B cell (primary cell): ENCODE measurements at regions not wholly inside any gene's neighbourhood (a gene's known extent, or its start where the extent isn't known, plus 50 kb on each side); places are given as distances from the start of the nearest gene placed in this dataset.

Experiments used
- ATAC-seq: fragments of 200-7000 bp; cut with Tn5 transposase; one replicate; pipeline ENCODE4 v1.10.0; 2021; ENCODE audit warnings: low read depth, mild to moderate bottlenecking, moderate number of reproducible peaks, moderate library complexity
- CTCF ChIA-PET: fragments of 350-600 bp; sonication (Branson Sonifier 250); formaldehyde crosslinking; loops from one replicate; lab custom pipeline; 2021; ENCODE audit warnings: antibody characterized with exemption, inconsistent platforms; lab: Charles Lee
- POLR2A ChIA-PET: fragments of 350-600 bp; sonication (Branson Sonifier 250); formaldehyde crosslinking; loops from one replicate; lab custom pipeline; 2021; ENCODE audit warnings: antibody characterized with exemption; lab: Charles Lee
- DNase-seq: peaks from one replicate; pipeline ENCODE4 v3.0.0; 2013
- H2AFZ ChIP-seq: 2 replicates; pipeline ENCODE4 v1.6.1; 2012; ENCODE audit warnings: mild to moderate bottlenecking, low read depth, low read length; ENCODE audit not compliant: insufficient read depth, poor library complexity, severe bottlenecking
- H3K27ac ChIP-seq, 2 donors: 1 replicate in 1 of 2; 2 replicates in 1 of 2; pipeline ENCODE4 v1.5.1; 2012 to 2013; ENCODE audit warnings: low read length in 2 of 2, mild to moderate bottlenecking in 2 of 2, moderate library complexity in 1 of 2
- H3K27me3 ChIP-seq, 4 experiments: fragments of 200-600 bp in 1 of 4; sonication (generic) in 1 of 4; replicated peaks in 1 of 4; 1 replicate in 2 of 4; 2 replicates in 2 of 4; pipeline versions ENCODE4 v1.6.1 to v1.7.0; 2013 to 2016; ENCODE audit warnings: low read length in 3 of 4, mild to moderate bottlenecking in 2 of 4, mixed read lengths in 1 of 4, moderate library complexity in 1 of 4; ENCODE audit not compliant: insufficient read depth in 4 of 4, control insufficient read depth in 3 of 4; ENCODE audit errors: control extremely low read depth in 1 of 4
- H3K36me3 ChIP-seq, 2 experiments: replicated peaks in 1 of 2; 1 replicate in 1 of 2; 2 replicates in 1 of 2; pipeline versions ENCODE4 v1.6.1 to v1.7.1; 2013; ENCODE audit warnings: low read length in 1 of 2; ENCODE audit not compliant: insufficient read depth in 2 of 2, control insufficient read depth in 1 of 2; ENCODE audit errors: control extremely low read depth in 1 of 2, extremely low read depth in 1 of 2
- H3K4me1 ChIP-seq, 2 donors: fragments of 200-600 bp in 1 of 2; sonication (generic) in 1 of 2; 1 replicate in 1 of 2; 2 replicates in 1 of 2; pipeline versions ENCODE4 v1.5.1 to v1.6.1; 2013 to 2017; ENCODE audit warnings: low read length in 2 of 2; ENCODE audit not compliant: control insufficient read depth in 2 of 2, insufficient read depth in 2 of 2
- H3K4me2 ChIP-seq: replicated peaks from 2 replicates; pipeline ENCODE3; 2012; ENCODE audit warnings: mild to moderate bottlenecking, low read depth, low read length; ENCODE audit not compliant: poor library complexity, severe bottlenecking
- H3K4me3 ChIP-seq, 5 experiments: fragments of 200-600 bp in 1 of 5; sonication (generic) in 1 of 5; 1 replicate in 3 of 5; 2 replicates in 2 of 5; pipeline versions ENCODE4 v1.5.1 to v1.7.0; 2011 to 2016; ENCODE audit warnings: low read length in 4 of 5, mild to moderate bottlenecking in 4 of 5, low read depth in 2 of 5, control low read depth in 1 of 5, moderate library complexity in 1 of 5; ENCODE audit not compliant: insufficient read depth in 1 of 5; ENCODE audit errors: control extremely low read depth in 1 of 5, extremely low read depth in 1 of 5
- H3K79me2 ChIP-seq: fragments of 200-600 bp; sonication (generic); one replicate; pipeline ENCODE4 v1.6.0; 2016; ENCODE audit warnings: low read length; ENCODE audit not compliant: control insufficient read depth, insufficient read depth
- H3K9ac ChIP-seq: fragments of 200-600 bp; sonication (generic); 2 replicates; pipeline ENCODE4 v1.6.1; 2017; ENCODE audit warnings: mild to moderate bottlenecking, low read length, moderate library complexity
- H3K9me3 ChIP-seq, 3 donors: one replicate each; pipeline versions ENCODE4 v1.6.1 to v1.7.1; 2013; ENCODE audit warnings: low read length in 2 of 3; ENCODE audit not compliant: control insufficient read depth in 2 of 3, insufficient read depth in 1 of 3; ENCODE audit errors: control extremely low read depth in 1 of 3
- H4K20me1 ChIP-seq: 2 replicates; pipeline ENCODE4 v1.6.0; 2012; ENCODE audit warnings: mild to moderate bottlenecking, low read length; ENCODE audit not compliant: insufficient read depth, control insufficient read depth, poor library complexity, severe bottlenecking
- H3K27ac Mint-ChIP-seq: one replicate; pipeline ENCODE4 v1.8.0; 2021; ENCODE audit warnings: mixed read lengths
- H3K27me3 Mint-ChIP-seq: one replicate; pipeline ENCODE4 v1.8.0; 2021; ENCODE audit warnings: mixed read lengths
- H3K4me1 Mint-ChIP-seq: one replicate; pipeline ENCODE4 v1.8.0; 2021; ENCODE audit warnings: mixed read lengths
- H3K4me3 Mint-ChIP-seq: one replicate; pipeline ENCODE4 v1.8.0; 2021; ENCODE audit warnings: mixed read lengths
- H3K9me3 Mint-ChIP-seq: one replicate; pipeline ENCODE4 v1.8.0; 2022; ENCODE audit warnings: mixed read lengths; ENCODE audit not compliant: insufficient read depth
- CTCF ChIP-seq: fragments of 200-600 bp; IDR thresholded peaks from one replicate; pipeline ENCODE4 v1.8.0; 2022; ENCODE audit warnings: antibody characterized with exemption, mild to moderate bottlenecking
- EZH2 ChIP-seq: IDR thresholded peaks from 2 replicates; pipeline ENCODE4 v1.6.1; 2012; ENCODE audit warnings: borderline replicate concordance, low read depth, mild to moderate bottlenecking, moderate library complexity, low read length; ENCODE audit not compliant: insufficient read depth, poor library complexity, severe bottlenecking
- WGBS: methylation state at CpG from one replicate; pipeline ENCODE4 v1.1.5; 2013; ENCODE audit warnings: missing lambda C conversion rate; ENCODE audit not compliant: insufficient coverage; 5-methylcytosine and 5-hydroxymethylcytosine counted together
- intact Hi-C: fragments of 100-400 bp; cut with micrococcal nuclease; formaldehyde crosslinking; loops from one replicate; pipeline ENCODE4 v1.10.0; 2022

DNA sequence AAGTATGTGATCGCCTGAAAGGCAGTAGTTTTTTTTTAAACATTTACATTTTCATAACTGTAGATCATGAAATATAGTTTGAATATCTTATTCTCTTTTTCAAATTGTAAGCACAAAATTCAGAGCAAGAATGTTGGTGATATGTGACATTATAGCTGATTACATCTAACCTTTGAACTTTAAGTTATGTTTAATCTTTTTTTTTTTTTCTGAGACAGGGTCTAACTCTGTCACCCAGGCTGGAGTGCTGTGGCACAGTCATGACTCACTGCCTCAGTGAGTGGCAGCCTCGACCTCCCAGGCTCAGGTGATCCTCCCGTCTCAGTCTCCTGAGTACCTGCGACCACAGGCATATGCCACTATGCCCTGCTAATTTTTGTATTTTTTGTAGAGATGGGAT lies 278.7 kb upstream of the NEBL start:
- H3K36me3 ChIP-seq, result no peaks in the 10 kb centered on the region
- ChIA-PET POLR2A (no interaction called here), CTCF (no interaction called here)
- H3K4me3 ChIP-seq, result no peak overlapping the region
- peaks cover 0 to 6% (median 0%) of the 10 kb centered on the region in 3 donors for H3K9me3 ChIP-seq
- H3K27ac ChIP-seq, result no peak overlapping the region
- H3K27me3 ChIP-seq, result peaks cover 0 to 26% (median 6%) of the 10 kb centered on the region in 4 experiments
- Mint-ChIP-seq H3K27me3 (peaks cover 52% of the 10 kb centered on the region), H3K27ac (no peak overlapping the region), H3K9me3 (peaks cover 3% of the 10 kb centered on the region), H3K4me3 (no peak overlapping the region), H3K4me1 (peaks cover 13% of the 10 kb centered on the region)
- no peak overlapping the region for H3K4me2 ChIP-seq
- no peak for TF ChIP-seq CTCF
- no peak for TF ChIP-seq EZH2
- H3K4me1 ChIP-seq, result no peaks in the 10 kb centered on the region
- no peak for ATAC-seq
- intact Hi-C loops, result no loop called here
- H3K79me2 ChIP-seq, result no peaks in the 10 kb centered on the region
- H2AFZ ChIP-seq, result no peak overlapping the region
- no peaks in the 10 kb centered on the region for H4K20me1 ChIP-seq
- DNase-seq, result no peak
- no peak overlapping the region for H3K9ac ChIP-seq
- WGBS, result 68% methylated on average over 2 of the region's 4 CpGs

DNA sequence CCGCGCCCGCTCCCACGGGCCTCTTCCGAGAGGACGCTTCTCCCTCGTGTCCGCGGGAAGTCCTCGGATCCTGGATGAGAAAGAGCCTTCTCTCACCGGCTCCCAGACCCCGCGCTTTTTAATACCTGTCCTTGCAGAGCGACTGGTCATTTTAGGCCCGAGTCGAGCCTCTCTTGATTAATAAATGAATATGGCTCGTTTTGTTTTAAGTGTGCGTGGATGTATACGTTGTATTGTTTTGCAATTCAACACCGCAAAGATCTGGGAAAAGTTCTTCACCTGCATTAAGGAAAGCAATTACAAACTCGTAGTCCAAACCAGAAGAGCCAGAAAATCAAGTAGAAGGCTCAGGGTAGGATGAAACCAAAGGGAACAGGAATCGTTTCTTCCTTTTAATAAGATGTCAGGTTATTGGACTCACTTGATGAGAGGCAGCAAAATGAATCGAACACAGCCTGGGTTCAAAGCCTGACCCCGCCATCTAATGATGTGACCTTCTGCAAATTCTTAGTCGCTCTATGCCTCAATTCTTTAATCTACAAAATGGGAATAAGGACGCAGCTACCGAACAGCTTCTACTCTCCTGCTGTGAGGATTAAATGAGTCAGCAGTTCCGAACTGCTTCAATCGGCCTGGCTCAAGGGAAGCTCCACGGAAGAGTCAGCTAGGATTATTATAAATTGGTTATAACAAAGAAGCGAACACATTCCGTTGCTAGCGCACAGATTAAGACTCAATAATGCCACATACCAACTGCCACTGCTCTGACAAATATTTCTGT lies 277.8 kb upstream of the NEBL start:
- Mint-ChIP-seq H3K9me3 (peaks cover 3% of the 10 kb centered on the region), H3K27me3 (peaks cover 55% of the 10 kb centered on the region), H3K27ac (no peak overlapping the region), H3K4me1 (peaks cover 13% of the 10 kb centered on the region), H3K4me3 (peak overlapping the region; percentile 35)
- no peaks in the 10 kb centered on the region for H3K36me3 ChIP-seq
- H3K9ac ChIP-seq, result no peak overlapping the region
- ChIA-PET CTCF (no interaction called here), POLR2A (no interaction called here)
- no peaks in the 10 kb centered on the region for H3K79me2 ChIP-seq
- 17% methylated on average over 17 of the region's 33 CpGs for WGBS
- H4K20me1 ChIP-seq, result no peaks in the 10 kb centered on the region
- TF ChIP-seq CTCF (no peak), EZH2 (no peak)
- ATAC-seq (no peak), DNase-seq (no peak)
- no peak overlapping the region for H3K4me3 ChIP-seq
- H3K4me2 ChIP-seq, result no peak overlapping the region
- no peak overlapping the region for H3K27ac ChIP-seq
- peaks cover 0 to 6% (median 0%) of the 10 kb centered on the region in 3 donors for H3K9me3 ChIP-seq
- intact Hi-C loops, result no loop called here
- no peaks in the 10 kb centered on the region for H3K4me1 ChIP-seq
- H3K27me3 ChIP-seq, result peaks cover 0 to 26% (median 6%) of the 10 kb centered on the region in 4 experiments
- H2AFZ ChIP-seq, result no peak overlapping the region
